Naive thymus-derived CD4-positive, alpha-beta T cell (primary cell): ENCODE measurements at regions not wholly inside any gene's neighbourhood (a gene's known extent, or its start where the extent isn't known, plus 50 kb on each side); places are given as distances from the start of the nearest gene placed in this dataset.
"Not testable (repeated sequence)": the region's sequence is repeated elsewhere in the genome, so short reads cannot be mapped to it uniquely, and the experiment has no call there.

ENCODE experiments used
- ATAC-seq: fragments of 150-1000 bp; cut with Tn5 transposase; 2 replicates; pipeline ENCODE4 v1.10.0; 2021; ENCODE audit warnings: mild to moderate bottlenecking, moderate library complexity
- CTCF ChIA-PET: fragments of 350-600 bp; sonication (Branson Sonifier 250); formaldehyde crosslinking; loops from one replicate; lab custom pipeline; 2021; ENCODE audit warnings: antibody characterized with exemption; lab: Charles Lee
- POLR2A ChIA-PET: fragments of 350-600 bp; sonication (Branson Sonifier 250); formaldehyde crosslinking; loops from one replicate; lab custom pipeline; 2021; ENCODE audit warnings: antibody characterized with exemption, inconsistent platforms; lab: Charles Lee
- DNase-seq, 9 donors: peaks; one replicate each; pipeline versions ENCODE4 v3.0.0 to v3.0.0-alpha.2; 2020 to 2022; ENCODE audit warnings: mixed read lengths in 1 of 9
- H3K27ac ChIP-seq: one replicate; pipeline ENCODE4 v1.7.0; 2013; ENCODE audit warnings: mild to moderate bottlenecking, low read depth, low read length, moderate library complexity
- H3K27me3 ChIP-seq, 2 donors: one replicate each; pipeline ENCODE4 v1.7.0; 2013; ENCODE audit warnings: low read length in 2 of 2, mild to moderate bottlenecking in 2 of 2, moderate library complexity in 2 of 2; ENCODE audit not compliant: control insufficient read depth in 2 of 2, insufficient read depth in 2 of 2
- H3K36me3 ChIP-seq, 3 experiments: 1 replicate in 2 of 3; 2 replicates in 1 of 3; pipeline ENCODE4 v1.7.0; 2013; ENCODE audit warnings: low read length in 3 of 3, mild to moderate bottlenecking in 3 of 3, moderate library complexity in 1 of 3; ENCODE audit not compliant: insufficient read depth in 3 of 3, control insufficient read depth in 2 of 3
- H3K4me1 ChIP-seq, 2 donors: one replicate each; pipeline ENCODE4 v1.7.0; 2013; ENCODE audit warnings: low read length in 2 of 2, mild to moderate bottlenecking in 2 of 2, moderate library complexity in 1 of 2; ENCODE audit not compliant: control insufficient read depth in 2 of 2, insufficient read depth in 2 of 2
- H3K4me3 ChIP-seq: 2 replicates; pipeline ENCODE4 v1.7.0; 2013; ENCODE audit warnings: mild to moderate bottlenecking, low read length
- H3K9me3 ChIP-seq, 3 experiments: 1 replicate in 2 of 3; 2 replicates in 1 of 3; pipeline ENCODE4 v1.7.0; 2013; ENCODE audit warnings: low read length in 3 of 3; ENCODE audit not compliant: control insufficient read depth in 2 of 3
- H3K27ac Mint-ChIP-seq, 9 donors: one replicate each; pipeline ENCODE4 v1.8.0; 2020 to 2022; ENCODE audit warnings: mixed read lengths in 9 of 9, mild to moderate bottlenecking in 8 of 9, moderate library complexity in 5 of 9, inconsistent platforms in 2 of 9
- H3K27me3 Mint-ChIP-seq, 5 donors: one replicate each; pipeline ENCODE4 v1.8.0; 2021 to 2022; ENCODE audit warnings: mixed read lengths in 5 of 5, mild to moderate bottlenecking in 1 of 5
- H3K36me3 Mint-ChIP-seq, 5 donors: one replicate each; pipeline ENCODE4 v1.8.0; 2020 to 2022; ENCODE audit warnings: mixed read lengths in 5 of 5, mild to moderate bottlenecking in 3 of 5, inconsistent platforms in 1 of 5
- H3K4me1 Mint-ChIP-seq, 7 donors: one replicate each; pipeline ENCODE4 v1.8.0; 2020 to 2022; ENCODE audit warnings: mixed read lengths in 7 of 7, mild to moderate bottlenecking in 3 of 7, inconsistent platforms in 1 of 7
- H3K4me3 Mint-ChIP-seq, 10 donors: one replicate each; pipeline ENCODE4 v1.8.0; 2020 to 2022; ENCODE audit warnings: mild to moderate bottlenecking in 10 of 10, mixed read lengths in 10 of 10, moderate library complexity in 6 of 10, inconsistent platforms in 2 of 10
- H3K9me3 Mint-ChIP-seq, 11 donors: one replicate each; pipeline ENCODE4 v1.8.0; 2020 to 2022; ENCODE audit warnings: mixed read lengths in 11 of 11, mild to moderate bottlenecking in 4 of 11, inconsistent platforms in 1 of 11, moderate library complexity in 1 of 11
- intact Hi-C, 2 donors: fragments of 100-400 bp; cut with micrococcal nuclease; formaldehyde crosslinking; loops; one replicate each; pipeline ENCODE4 v1.15.1; 2023

DNA sequence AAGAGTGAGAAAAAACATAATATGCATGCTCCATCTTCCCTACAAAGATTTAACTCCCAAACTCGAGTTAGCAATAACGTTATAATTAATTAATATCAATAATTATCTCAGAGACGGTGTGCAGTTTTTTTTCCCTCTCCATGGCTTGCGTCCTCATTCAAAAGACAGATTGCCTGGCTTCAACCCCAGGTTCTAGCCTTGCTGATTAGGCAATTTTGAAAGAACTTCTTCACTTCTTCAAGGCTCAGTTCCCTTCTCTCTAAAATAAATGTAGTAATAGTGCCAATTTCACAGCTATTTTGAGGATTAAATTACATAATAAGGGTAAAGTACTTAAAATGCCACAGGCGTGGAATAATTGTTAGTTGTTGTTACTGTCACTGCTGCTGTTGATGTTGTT is 876.1 kb upstream of the GBE1 start:
- ATAC-seq: no peak
- Mint-ChIP-seq H3K4me3 (no peak overlapping the region), H3K4me1 (no peaks in the 10 kb centered on the region), H3K27ac (no peak overlapping the region), H3K36me3 (peaks cover 0 to 7% (median 0%) of the 10 kb centered on the region in 5 donors), H3K9me3 (peaks cover 0 to 19% (median 4%) of the 10 kb centered on the region in 11 donors), H3K27me3 (no peaks in the 10 kb centered on the region)
- Histone ChIP-seq H3K27me3 (no peaks in the 10 kb centered on the region), H3K9me3 (no peaks in the 10 kb centered on the region), H3K4me1 (no peaks in the 10 kb centered on the region), H3K4me3 (no peak overlapping the region), H3K36me3 (no peaks in the 10 kb centered on the region), H3K27ac (no peak overlapping the region)
- intact Hi-C loops: no loop called here
- ChIA-PET CTCF (interaction anchor here (0.6 kb wide), 1 partner anchor 123 kb away, joined by 3 read pairs; no protein-coding TSS in a partner anchor), POLR2A (no interaction called here)
- no peak for DNase-seq

DNA sequence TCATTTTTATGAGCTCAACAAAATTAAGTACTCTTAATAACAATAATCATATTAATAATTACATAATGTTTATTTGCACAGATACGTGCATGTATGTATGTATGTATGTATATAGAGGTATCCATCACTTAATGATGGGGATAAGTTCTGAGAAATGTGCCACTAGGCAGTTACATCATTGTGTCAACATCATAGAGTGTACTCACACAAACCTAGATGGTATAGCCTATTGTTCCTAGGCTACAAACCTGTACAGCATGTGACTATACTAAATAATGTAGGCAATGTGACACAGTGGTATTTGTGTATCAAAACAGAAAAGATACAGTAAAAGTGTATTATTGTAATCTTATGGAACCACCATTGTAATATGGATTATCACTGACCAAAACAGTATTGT is 874.7 kb upstream of the GBE1 start:
- intact Hi-C loops: no loop called here
- ChIA-PET CTCF (no interaction called here), POLR2A (no interaction called here)
- Mint-ChIP-seq H3K4me3 (no peak overlapping the region), H3K27me3 (no peaks in the 10 kb centered on the region), H3K36me3 (no peaks in the 10 kb centered on the region), H3K27ac (no peak overlapping the region), H3K4me1 (no peaks in the 10 kb centered on the region), H3K9me3 (peaks cover under 1 to 17% (median 4%) of the 10 kb centered on the region in 11 donors)
- Histone ChIP-seq H3K36me3 (no peaks in the 10 kb centered on the region), H3K27me3 (no peaks in the 10 kb centered on the region), H3K4me3 (no peak overlapping the region), H3K9me3 (no peaks in the 10 kb centered on the region), H3K27ac (no peak overlapping the region), H3K4me1 (no peaks in the 10 kb centered on the region)
- ATAC-seq (no peak), DNase-seq (no peak)

DNA sequence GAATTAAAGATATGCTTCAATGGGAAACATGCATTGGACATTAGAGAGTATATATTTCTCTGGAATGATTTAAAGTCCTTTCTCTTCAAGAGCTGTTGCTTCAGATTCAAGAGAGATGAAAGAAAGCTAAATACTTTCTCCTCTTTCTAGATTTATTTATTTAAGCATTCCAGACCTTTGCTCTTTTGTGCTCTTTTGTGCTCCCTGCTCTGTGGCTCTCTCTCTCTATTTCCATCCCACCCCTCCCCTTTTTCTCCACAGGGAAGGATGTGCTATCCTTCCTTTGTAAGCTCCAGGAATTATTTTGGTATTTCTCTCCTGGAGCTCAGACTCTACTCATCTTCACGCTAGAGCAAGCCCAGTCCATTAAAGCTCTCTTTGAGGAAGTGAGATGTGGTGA is 871.9 kb upstream of the GBE1 start:
- H3K4me1 Mint-ChIP-seq: no peaks in the 10 kb centered on the region
- H3K27me3 Mint-ChIP-seq: no peaks in the 10 kb centered on the region
- POLR2A ChIA-PET: no interaction called here

DNA sequence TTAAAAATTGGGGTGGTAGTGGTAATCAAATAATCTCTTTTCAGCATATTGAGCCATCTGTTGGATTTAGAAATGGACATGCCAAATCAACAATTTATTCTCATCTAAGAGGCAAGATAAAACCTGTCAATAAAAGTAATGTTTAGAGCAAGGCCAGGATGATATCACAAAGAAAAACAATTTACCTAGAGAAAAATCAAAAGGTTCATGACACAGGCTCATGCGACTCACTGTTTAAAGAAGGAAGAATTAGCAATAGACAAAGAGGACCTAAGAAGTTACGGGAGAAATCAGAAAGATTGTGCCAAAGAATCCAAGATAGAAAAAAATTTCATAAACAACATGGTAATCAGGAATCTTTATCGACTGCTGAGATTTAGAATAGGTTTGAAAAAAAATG is 868.5 kb upstream of the GBE1 start:
- intact Hi-C loops: no loop called here
- H3K4me3 Mint-ChIP-seq: no peak overlapping the region
- DNase-seq (no peak), ATAC-seq (no peak)
- no peak overlapping the region for H3K27ac ChIP-seq
- H3K4me3 ChIP-seq: no peak overlapping the region
- no peaks in the 10 kb centered on the region for H3K36me3 Mint-ChIP-seq
- POLR2A ChIA-PET: no interaction called here
- H3K4me1 ChIP-seq: no peaks in the 10 kb centered on the region
- H3K27me3 ChIP-seq: no peaks in the 10 kb centered on the region
- no peak overlapping the region for H3K27ac Mint-ChIP-seq
- H3K4me1 Mint-ChIP-seq: no peaks in the 10 kb centered on the region
- no peaks in the 10 kb centered on the region for H3K9me3 ChIP-seq
- H3K9me3 Mint-ChIP-seq: peaks cover 4 to 16% (median 9%) of the 10 kb centered on the region in 11 donors
- CTCF ChIA-PET: no interaction called here
- H3K27me3 Mint-ChIP-seq: no peaks in the 10 kb centered on the region
- no peaks in the 10 kb centered on the region for H3K36me3 ChIP-seq

More for the DNA sequence above, 871.9 kb upstream of the GBE1 start:
- Mint-ChIP-seq H3K36me3 (no peaks in the 10 kb centered on the region), H3K9me3 (peaks cover 1 to 22% (median 7%) of the 10 kb centered on the region in 11 donors), H3K27ac (peak overlapping the region in 1 of 9 donors; percentile 82), H3K4me3 (no peak overlapping the region)
- no peak overlapping the region for H3K4me3 ChIP-seq
- no peak for DNase-seq
- no peaks in the 10 kb centered on the region for H3K27me3 ChIP-seq
- CTCF ChIA-PET: no interaction called here
- no peak for ATAC-seq
- H3K9me3 ChIP-seq: no peaks in the 10 kb centered on the region
- H3K27ac ChIP-seq: no peak overlapping the region
- intact Hi-C loops: no loop called here
- no peaks in the 10 kb centered on the region for H3K36me3 ChIP-seq
- H3K4me1 ChIP-seq: no peaks in the 10 kb centered on the region

DNA sequence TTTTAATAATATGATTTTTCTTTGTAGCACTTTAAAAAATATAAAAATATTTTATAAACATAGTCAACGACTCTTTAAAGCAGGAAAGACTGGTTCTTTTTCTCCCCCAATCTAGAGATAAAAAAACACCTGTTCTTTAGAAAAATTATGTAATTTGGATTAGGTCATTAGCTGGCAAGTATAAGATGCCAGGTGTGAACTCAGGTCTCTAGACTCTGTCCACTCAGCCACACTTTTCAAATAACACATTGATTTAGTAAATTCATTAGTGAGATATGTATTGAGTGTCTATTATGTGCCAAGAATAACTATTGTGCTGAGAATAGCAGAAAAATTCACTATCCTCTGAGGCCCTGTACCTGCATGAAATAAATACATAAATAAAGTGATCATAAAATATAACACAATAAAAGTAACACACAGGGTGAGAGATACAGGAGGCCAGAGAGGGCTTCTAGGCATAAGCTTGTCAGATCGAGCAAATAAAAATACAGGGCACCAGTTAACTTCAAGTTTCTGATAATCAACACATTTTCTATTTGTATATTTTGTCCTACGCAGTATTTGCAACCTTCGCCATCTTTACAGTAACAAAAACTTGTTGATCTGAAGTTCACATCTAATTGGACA is 867.1 kb upstream of the GBE1 start:
- Mint-ChIP-seq H3K9me3 (peaks cover 6 to 18% (median 9%) of the 10 kb centered on the region in 11 donors), H3K4me1 (no peaks in the 10 kb centered on the region), H3K27ac (no peak overlapping the region), H3K4me3 (no peak overlapping the region), H3K27me3 (no peaks in the 10 kb centered on the region), H3K36me3 (no peaks in the 10 kb centered on the region)
- no peaks in the 10 kb centered on the region for H3K36me3 ChIP-seq
- no peaks in the 10 kb centered on the region for H3K27me3 ChIP-seq
- no peaks in the 10 kb centered on the region for H3K4me1 ChIP-seq
- CTCF ChIA-PET: no interaction called here
- H3K9me3 ChIP-seq: no peaks in the 10 kb centered on the region
- no peak for ATAC-seq
- H3K4me3 ChIP-seq: no peak overlapping the region
- no peak for DNase-seq
- intact Hi-C loops: no loop called here
- no peak overlapping the region for H3K27ac ChIP-seq
- POLR2A ChIA-PET: no interaction called here

DNA sequence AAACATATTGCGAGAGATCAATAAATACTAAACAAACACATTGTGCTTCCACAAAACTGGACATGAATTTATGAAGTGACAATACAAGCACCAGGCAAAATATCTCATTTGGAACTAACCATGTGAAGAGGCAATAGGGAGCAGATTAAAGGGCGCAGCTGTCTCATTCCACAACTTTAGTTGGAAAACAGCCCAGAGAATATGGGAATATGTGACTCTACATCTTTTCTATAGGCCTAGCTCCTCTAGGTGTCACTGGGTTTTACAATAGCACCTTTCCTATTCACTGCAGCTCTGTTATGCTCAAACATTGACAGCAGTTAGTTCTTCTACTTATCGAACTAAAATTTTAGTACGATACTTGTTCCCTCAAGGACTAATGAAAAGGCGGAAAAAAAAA is 866.3 kb upstream of the GBE1 start:
- H3K36me3 ChIP-seq: no peaks in the 10 kb centered on the region
- Mint-ChIP-seq H3K27me3 (no peaks in the 10 kb centered on the region), H3K9me3 (peaks cover 5 to 23% (median 8%) of the 10 kb centered on the region in 11 donors), H3K36me3 (no peaks in the 10 kb centered on the region), H3K4me1 (no peaks in the 10 kb centered on the region), H3K4me3 (no peak overlapping the region), H3K27ac (no peak overlapping the region)
- no peak overlapping the region for H3K4me3 ChIP-seq
- ATAC-seq: no peak
- CTCF ChIA-PET: no interaction called here
- no peak overlapping the region for H3K27ac ChIP-seq
- no peaks in the 10 kb centered on the region for H3K4me1 ChIP-seq
- POLR2A ChIA-PET: no interaction called here
- DNase-seq: no peak
- H3K9me3 ChIP-seq: no peaks in the 10 kb centered on the region
- H3K27me3 ChIP-seq: no peaks in the 10 kb centered on the region
- intact Hi-C loops: no loop called here

DNA sequence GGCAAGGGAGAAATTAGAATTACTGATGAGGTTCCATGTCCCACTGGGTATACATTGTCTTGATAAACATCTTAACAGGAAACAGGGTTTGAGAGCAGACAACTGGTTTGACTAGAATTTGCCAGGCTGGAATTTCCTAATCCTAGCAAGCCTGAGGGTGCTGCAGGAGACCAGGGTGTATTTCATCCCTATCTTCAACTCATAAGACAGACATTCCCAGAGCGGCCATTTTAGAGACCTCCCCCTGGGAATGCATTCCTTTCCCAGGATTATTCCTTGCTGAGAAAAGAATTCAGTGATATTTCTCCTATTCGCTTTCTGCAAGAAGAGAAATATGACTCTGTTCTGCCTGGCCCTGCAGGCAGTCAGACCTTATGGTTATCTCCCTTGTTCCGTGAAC is 859.3 kb upstream of the GBE1 start:
- H3K27ac Mint-ChIP-seq, intact Hi-C loops, H3K36me3 Mint-ChIP-seq, H3K36me3 ChIP-seq, H3K4me1 ChIP-seq, ATAC-seq, H3K27me3 Mint-ChIP-seq, CTCF ChIA-PET, H3K4me3 Mint-ChIP-seq, H3K4me1 Mint-ChIP-seq, DNase-seq, H3K4me3 ChIP-seq, H3K9me3 ChIP-seq, POLR2A ChIA-PET, H3K27ac ChIP-seq, H3K27me3 ChIP-seq: not testable (repeated sequence)
- peaks cover 7 to 43% (median 11%) of the 10 kb centered on the region in 11 donors for H3K9me3 Mint-ChIP-seq
